ENCODE measurements at regions not wholly inside any gene's neighbourhood (a gene's known extent, or its start where the extent isn't known, plus 50 kb on each side); places are given as distances from the start of the nearest gene placed in this dataset.

DNA sequence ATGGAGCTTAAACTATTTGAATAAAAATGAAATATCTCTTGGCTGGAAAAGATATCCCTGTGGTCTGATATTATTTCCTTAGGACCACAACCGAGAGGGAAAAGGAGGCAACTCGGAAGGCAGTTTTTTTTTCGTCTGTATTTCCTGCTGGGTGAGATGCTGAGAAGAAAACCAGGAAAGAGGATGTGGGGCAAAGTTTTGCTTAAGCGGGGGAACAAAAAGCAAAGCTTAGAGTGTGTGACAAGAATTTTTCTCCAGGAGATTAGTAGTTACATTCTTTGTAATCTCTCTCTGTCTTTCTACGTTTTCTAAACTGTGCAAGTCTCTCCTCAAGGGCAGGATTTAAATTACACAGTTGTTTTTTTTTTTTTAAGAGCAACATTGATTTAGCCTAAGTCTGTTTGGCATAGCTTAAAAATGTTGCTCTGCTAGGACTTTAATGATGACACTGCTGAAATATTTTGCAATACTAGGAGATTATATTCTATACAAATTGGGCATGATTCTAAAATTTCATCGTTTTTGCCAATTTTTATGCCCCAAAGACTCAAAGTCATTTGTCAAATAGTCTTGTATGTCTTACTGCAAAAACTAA lies 258.5 kb downstream of the KCNS3 start:
- POLR2A ChIA-PET = no interaction called here
- no peak for DNase-seq (ENCODE audit: extremely low spot score)
- CTCF ChIA-PET = interaction anchor here (1.6 kb wide), 1 partner anchor 13 kb away, joined by 3 read pairs; no protein-coding TSS in a partner anchor
- no peak for TF ChIP-seq HDGF (IDR thresholded peaks at IDR 0.05; ENCODE audit: borderline replicate concordance)

DNA sequence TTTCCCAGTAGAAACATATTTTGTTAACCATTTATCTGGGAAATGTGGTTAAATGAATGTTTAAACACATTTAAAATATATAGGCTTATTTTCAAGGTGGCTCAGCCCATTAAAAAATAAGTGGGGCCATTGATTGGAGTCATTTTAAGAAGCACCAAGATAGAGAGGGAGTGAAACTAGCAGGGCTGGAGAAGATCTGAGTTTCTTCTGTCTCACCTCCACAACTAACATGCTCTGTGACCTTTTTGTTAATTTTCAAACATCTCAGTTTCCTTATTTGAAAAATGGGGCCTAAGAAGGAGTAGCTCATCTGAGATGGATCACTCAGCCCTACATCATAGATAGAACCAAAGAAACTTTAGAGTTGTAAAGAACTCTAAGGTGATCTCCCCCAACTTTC lies 254.8 kb downstream of the KCNS3 start:
- ChIA-PET CTCF (no interaction called here), POLR2A (no interaction called here)
- DNase-seq (ENCODE audit: extremely low spot score) = no peak
- TF ChIP-seq BHLHE40 (IDR thresholded peaks at IDR 0.05; ENCODE audit: borderline replicate concordance) = no peak
- TF ChIP-seq ARNT (IDR thresholded peaks at IDR 0.05) = no peak
- TF ChIP-seq ZNF384 (IDR thresholded peaks at IDR 0.05) = no peak
- no peak for TF ChIP-seq FOXM1 (IDR thresholded peaks at IDR 0.05; ENCODE audit: borderline replicate concordance)
- TF ChIP-seq CTBP1 (IDR thresholded peaks at IDR 0.05; ENCODE audit: borderline replicate concordance) = no peak
- TF ChIP-seq FOXK2 (IDR thresholded peaks at IDR 0.05) = no peak
- no peak for TF ChIP-seq FOXA1 (IDR thresholded peaks at IDR 0.05)
- TF ChIP-seq HDGF (IDR thresholded peaks at IDR 0.05; ENCODE audit: borderline replicate concordance) = no peak
- TF ChIP-seq SP1 (IDR thresholded peaks at IDR 0.05) = no peak
- no peak for TF ChIP-seq ELF4 (IDR thresholded peaks at IDR 0.05)
- no peak for TF ChIP-seq L3MBTL2 (conservative IDR thresholded peaks at IDR 0.05)
- TF ChIP-seq LEF1 (IDR thresholded peaks at IDR 0.05; ENCODE audit: borderline replicate concordance) = no peak
- no peak for TF ChIP-seq NFRKB (IDR thresholded peaks at IDR 0.05)
- no peak for TF ChIP-seq SUZ12 (IDR thresholded peaks at IDR 0.05)
- TF ChIP-seq, protein P1, sequence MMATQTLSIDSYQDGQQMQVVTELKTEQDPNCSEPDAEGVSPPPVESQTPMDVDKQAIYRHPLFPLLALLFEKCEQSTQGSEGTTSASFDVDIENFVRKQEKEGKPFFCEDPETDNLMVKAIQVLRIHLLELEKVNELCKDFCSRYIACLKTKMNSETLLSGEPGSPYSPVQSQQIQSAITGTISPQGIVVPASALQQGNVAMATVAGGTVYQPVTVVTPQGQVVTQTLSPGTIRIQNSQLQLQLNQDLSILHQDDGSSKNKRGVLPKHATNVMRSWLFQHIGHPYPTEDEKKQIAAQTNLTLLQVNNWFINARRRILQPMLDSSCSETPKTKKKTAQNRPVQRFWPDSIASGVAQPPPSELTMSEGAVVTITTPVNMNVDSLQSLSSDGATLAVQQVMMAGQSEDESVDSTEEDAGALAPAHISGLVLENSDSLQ (IDR thresholded peaks at IDR 0.05) = no peak
- no peak for TF ChIP-seq TARDBP (IDR thresholded peaks at IDR 0.05)

DNA sequence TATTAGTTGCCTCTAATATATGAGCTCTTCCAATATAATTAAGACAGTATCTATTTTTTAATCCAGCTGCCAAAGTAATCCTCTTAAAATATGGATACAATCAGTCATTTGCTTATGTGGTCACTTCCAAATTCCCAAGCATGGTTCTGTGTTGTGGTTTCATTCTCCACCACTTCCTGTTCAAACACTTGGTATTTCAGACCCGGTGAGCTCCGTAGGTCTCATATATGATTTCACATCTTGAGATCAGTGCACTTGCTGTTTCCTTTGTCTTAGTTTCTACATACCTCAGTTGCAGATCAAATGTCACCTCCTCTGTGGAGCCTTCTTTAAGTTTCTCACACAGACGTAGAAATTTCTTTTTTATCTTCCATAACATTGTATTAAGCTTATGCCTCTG lies 254.2 kb downstream of the KCNS3 start:
- no peak for TF ChIP-seq ARNT (IDR thresholded peaks at IDR 0.05)
- TF ChIP-seq FOXA1 (IDR thresholded peaks at IDR 0.05) = no peak
- no peak for TF ChIP-seq FOXM1 (IDR thresholded peaks at IDR 0.05; ENCODE audit: borderline replicate concordance)
- no peak for TF ChIP-seq TARDBP (IDR thresholded peaks at IDR 0.05)
- ChIA-PET POLR2A (no interaction called here), CTCF (no interaction called here)
- no peak for DNase-seq (ENCODE audit: extremely low spot score)

DNA sequence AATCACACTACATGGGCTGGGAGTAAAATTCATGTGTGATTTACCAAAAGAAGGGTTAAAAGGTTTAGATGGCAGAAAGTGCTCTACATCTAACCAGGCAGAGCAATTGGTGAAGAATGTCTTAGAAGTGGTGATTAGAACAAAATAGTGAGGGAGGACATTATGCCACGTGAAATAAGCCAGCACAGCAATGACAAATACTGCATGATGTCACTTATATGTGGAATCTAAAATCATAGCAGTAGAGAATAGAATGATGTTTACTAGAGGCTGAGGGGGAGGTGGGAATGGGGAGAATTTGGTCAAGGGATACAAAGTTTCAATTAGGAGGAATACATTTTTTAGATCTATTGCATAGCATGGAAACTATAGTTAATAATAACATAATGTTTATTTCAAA lies 253.3 kb downstream of the KCNS3 start:
- ChIA-PET POLR2A (no interaction called here), CTCF (no interaction called here)
- DNase-seq (ENCODE audit: extremely low spot score) = no peak
- TF ChIP-seq CTBP1 (IDR thresholded peaks at IDR 0.05; ENCODE audit: borderline replicate concordance) (no peak), TARDBP (IDR thresholded peaks at IDR 0.05) (no peak), FOXA1 (IDR thresholded peaks at IDR 0.05) (no peak), HDGF (IDR thresholded peaks at IDR 0.05; ENCODE audit: borderline replicate concordance) (no peak), SP1 (IDR thresholded peaks at IDR 0.05) (no peak), LEF1 (IDR thresholded peaks at IDR 0.05; ENCODE audit: borderline replicate concordance) (no peak), NFRKB (IDR thresholded peaks at IDR 0.05) (no peak), FOXK2 (IDR thresholded peaks at IDR 0.05) (no peak), ZNF384 (IDR thresholded peaks at IDR 0.05) (no peak), ELF4 (IDR thresholded peaks at IDR 0.05) (no peak), L3MBTL2 (conservative IDR thresholded peaks at IDR 0.05) (no peak), FOXM1 (IDR thresholded peaks at IDR 0.05; ENCODE audit: borderline replicate concordance) (no peak), ARNT (IDR thresholded peaks at IDR 0.05) (no peak)
- TF ChIP-seq, protein P1 (IDR thresholded peaks at IDR 0.05) = no peak

DNA sequence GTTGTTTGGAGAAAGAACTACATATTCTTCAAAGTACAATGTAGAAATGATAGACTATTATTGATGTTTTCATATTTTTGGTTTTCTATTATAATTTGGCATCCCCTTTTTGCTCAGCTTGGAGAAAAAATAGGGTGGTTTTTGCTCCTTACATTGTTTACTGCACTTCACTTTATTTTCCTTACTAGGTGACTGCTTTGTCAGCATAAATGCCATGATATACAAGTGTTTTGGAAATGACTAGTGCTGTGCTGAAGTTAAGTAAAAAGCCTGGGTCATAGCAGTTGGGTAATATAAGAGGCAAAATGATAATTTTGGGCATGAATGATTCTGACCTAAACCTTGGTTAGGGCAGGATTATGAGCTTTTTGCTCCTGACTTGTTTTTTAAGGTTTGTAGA lies 250.9 kb downstream of the KCNS3 start:
- ChIA-PET CTCF (no interaction called here), POLR2A (no interaction called here)
- TF ChIP-seq ARNT (IDR thresholded peaks at IDR 0.05) (no peak), SUZ12 (IDR thresholded peaks at IDR 0.05) (no peak), L3MBTL2 (conservative IDR thresholded peaks at IDR 0.05) (no peak), FOXK2 (IDR thresholded peaks at IDR 0.05) (no peak), LEF1 (IDR thresholded peaks at IDR 0.05; ENCODE audit: borderline replicate concordance) (no peak), ZNF384 (IDR thresholded peaks at IDR 0.05) (no peak), BHLHE40 (IDR thresholded peaks at IDR 0.05; ENCODE audit: borderline replicate concordance) (no peak), SP1 (IDR thresholded peaks at IDR 0.05) (no peak), NFRKB (IDR thresholded peaks at IDR 0.05) (no peak), FOXA1 (IDR thresholded peaks at IDR 0.05) (no peak), FOXM1 (IDR thresholded peaks at IDR 0.05; ENCODE audit: borderline replicate concordance) (no peak), ELF4 (IDR thresholded peaks at IDR 0.05) (no peak), TARDBP (IDR thresholded peaks at IDR 0.05) (no peak)
- TF ChIP-seq, protein P1 (IDR thresholded peaks at IDR 0.05) = no peak
- no peak for DNase-seq (ENCODE audit: extremely low spot score)

DNA sequence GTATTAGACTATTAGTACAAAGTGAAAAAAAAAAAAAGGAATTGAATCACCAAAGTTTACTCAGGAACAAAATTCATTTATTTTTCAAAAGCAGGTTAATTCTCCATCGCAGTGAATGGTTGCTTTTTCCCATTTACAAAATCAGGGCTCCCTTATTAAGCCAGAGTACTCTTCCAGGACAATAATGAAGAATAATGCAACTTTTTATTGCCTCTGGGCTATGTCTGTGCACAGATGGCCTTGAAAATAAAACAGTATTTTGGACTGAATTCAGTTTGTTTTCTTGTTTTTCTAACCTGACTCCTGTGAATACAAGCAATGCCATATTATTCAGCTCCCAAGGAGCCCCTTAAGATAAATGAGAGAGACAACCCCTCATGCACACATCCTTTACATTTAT lies 246.8 kb downstream of the KCNS3 start:
- TF ChIP-seq FOXK2 (IDR thresholded peaks at IDR 0.05) = no peak
- TF ChIP-seq, protein P1 (IDR thresholded peaks at IDR 0.05) = no peak
- TF ChIP-seq FOXM1 (IDR thresholded peaks at IDR 0.05; ENCODE audit: borderline replicate concordance) = no peak
- no peak for TF ChIP-seq SP1 (IDR thresholded peaks at IDR 0.05)
- no peak for TF ChIP-seq L3MBTL2 (conservative IDR thresholded peaks at IDR 0.05)
- no peak for TF ChIP-seq HDGF (IDR thresholded peaks at IDR 0.05; ENCODE audit: borderline replicate concordance)
- no peak for TF ChIP-seq NFRKB (IDR thresholded peaks at IDR 0.05)
- TF ChIP-seq CTBP1 (IDR thresholded peaks at IDR 0.05; ENCODE audit: borderline replicate concordance) = no peak
- TF ChIP-seq ELF4 (IDR thresholded peaks at IDR 0.05) = no peak
- TF ChIP-seq BHLHE40 (IDR thresholded peaks at IDR 0.05; ENCODE audit: borderline replicate concordance) = no peak
- no peak for TF ChIP-seq LEF1 (IDR thresholded peaks at IDR 0.05; ENCODE audit: borderline replicate concordance)
- no peak for TF ChIP-seq FOXA1 (IDR thresholded peaks at IDR 0.05)
- no peak for TF ChIP-seq TARDBP (IDR thresholded peaks at IDR 0.05)
- no peak for TF ChIP-seq ZNF384 (IDR thresholded peaks at IDR 0.05)
- no peak for TF ChIP-seq SUZ12 (IDR thresholded peaks at IDR 0.05)
- ChIA-PET POLR2A (no interaction called here), CTCF (no interaction called here)
- no peak for DNase-seq (ENCODE audit: extremely low spot score)
